ENCODE measurements at regions not wholly inside any gene's neighbourhood (a gene's known extent, or its start where the extent isn't known, plus 50 kb on each side); places are given as distances from the start of the nearest gene placed in this dataset.

- Histone ChIP-seq H4K20me1 (replicated peaks; ENCODE audit: control insufficient read depth, insufficient read depth, low read length) (no peaks in the 10 kb centered on the region), H3K4me3 (no peak overlapping the region), H3K27me3 (ENCODE audit: control insufficient read depth in 2 of 2, insufficient read depth in 2 of 2, low read length in 2 of 2) (peaks cover 0 to 35% of the 10 kb centered on the region in 2 experiments; a peak in 2 of 5 replicates), H3K4me1 (replicated peaks in 1 of 2; ENCODE audit: control insufficient read depth in 2 of 2, insufficient read depth in 2 of 2, low read length in 2 of 2) (no peaks in the 10 kb centered on the region), H3K79me2 (ENCODE audit: control insufficient read depth, insufficient read depth, low read length) (no peaks in the 10 kb centered on the region), H3K27ac (ENCODE audit: extremely low read depth, low read depth, low read length) (no peak overlapping the region), H3K9ac (ENCODE audit: insufficient read depth in 1 of 2, low read depth in 2 of 2, low read length in 2 of 2) (no peak overlapping the region), H3K9me3 (replicated peaks; ENCODE audit: control insufficient read depth, insufficient read depth, low read depth, low read length) (no peaks in the 10 kb centered on the region), H3K9me1 (ENCODE audit: control insufficient read depth, insufficient read depth, low read length) (no peaks in the 10 kb centered on the region), H2AFZ (ENCODE audit: low read depth, low read length) (no peak overlapping the region), H3K4me2 (ENCODE audit: insufficient read depth, low read length) (no peak overlapping the region), H3K36me3 (ENCODE audit: control insufficient read depth, insufficient read depth, low read length) (no peaks in the 10 kb centered on the region)
- no peak for TF ChIP-seq NFE2 (IDR thresholded peaks at IDR 0.05; ENCODE audit: low read depth)
- no peak for TF ChIP-seq ZBTB8A (IDR thresholded peaks at IDR 0.05; ENCODE audit: partially characterized antibody)
- TF ChIP-seq, protein P1, sequence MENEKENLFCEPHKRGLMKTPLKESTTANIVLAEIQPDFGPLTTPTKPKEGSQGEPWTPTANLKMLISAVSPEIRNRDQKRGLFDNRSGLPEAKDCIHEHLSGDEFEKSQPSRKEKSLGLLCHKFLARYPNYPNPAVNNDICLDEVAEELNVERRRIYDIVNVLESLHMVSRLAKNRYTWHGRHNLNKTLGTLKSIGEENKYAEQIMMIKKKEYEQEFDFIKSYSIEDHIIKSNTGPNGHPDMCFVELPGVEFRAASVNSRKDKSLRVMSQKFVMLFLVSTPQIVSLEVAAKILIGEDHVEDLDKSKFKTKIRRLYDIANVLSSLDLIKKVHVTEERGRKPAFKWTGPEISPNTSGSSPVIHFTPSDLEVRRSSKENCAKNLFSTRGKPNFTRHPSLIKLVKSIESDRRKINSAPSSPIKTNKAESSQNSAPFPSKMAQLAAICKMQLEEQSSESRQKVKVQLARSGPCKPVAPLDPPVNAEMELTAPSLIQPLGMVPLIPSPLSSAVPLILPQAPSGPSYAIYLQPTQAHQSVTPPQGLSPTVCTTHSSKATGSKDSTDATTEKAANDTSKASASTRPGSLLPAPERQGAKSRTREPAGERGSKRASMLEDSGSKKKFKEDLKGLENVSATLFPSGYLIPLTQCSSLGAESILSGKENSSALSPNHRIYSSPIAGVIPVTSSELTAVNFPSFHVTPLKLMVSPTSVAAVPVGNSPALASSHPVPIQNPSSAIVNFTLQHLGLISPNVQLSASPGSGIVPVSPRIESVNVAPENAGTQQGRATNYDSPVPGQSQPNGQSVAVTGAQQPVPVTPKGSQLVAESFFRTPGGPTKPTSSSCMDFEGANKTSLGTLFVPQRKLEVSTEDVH (IDR thresholded peaks at IDR 0.05; ENCODE audit: low read depth, partially characterized antibody) = no peak
- no peak for TF ChIP-seq ZNF766 (CRISPR knock-in tag; conservative IDR thresholded peaks at IDR 0.05)
- TF ChIP-seq ETV1 (tag; conservative IDR thresholded peaks at IDR 0.05; ENCODE audit: low read depth) = no peak
- TF ChIP-seq, protein P2, sequence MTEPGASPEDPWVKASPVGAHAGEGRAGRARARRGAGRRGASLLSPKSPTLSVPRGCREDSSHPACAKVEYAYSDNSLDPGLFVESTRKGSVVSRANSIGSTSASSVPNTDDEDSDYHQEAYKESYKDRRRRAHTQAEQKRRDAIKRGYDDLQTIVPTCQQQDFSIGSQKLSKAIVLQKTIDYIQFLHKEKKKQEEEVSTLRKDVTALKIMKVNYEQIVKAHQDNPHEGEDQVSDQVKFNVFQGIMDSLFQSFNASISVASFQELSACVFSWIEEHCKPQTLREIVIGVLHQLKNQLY (CRISPR knock-in tag; conservative IDR thresholded peaks at IDR 0.05) = no peak
- TF ChIP-seq CSDE1 (IDR thresholded peaks at IDR 0.05) = no peak
- TF ChIP-seq NRF1 (conservative IDR thresholded peaks at IDR 0.05 in 1 of 2, IDR thresholded peaks at IDR 0.05 in 1 of 2) = no peak
- no peak for TF ChIP-seq ZNF134 (CRISPR knock-in tag; conservative IDR thresholded peaks at IDR 0.05)
- TF ChIP-seq CC2D1A (IDR thresholded peaks at IDR 0.05) = no peak
- no peak for TF ChIP-seq GABPB2 (CRISPR knock-in tag; conservative IDR thresholded peaks at IDR 0.05)
- TF ChIP-seq FOXA3 (CRISPR knock-in tag; conservative IDR thresholded peaks at IDR 0.05 in 1 of 2, IDR thresholded peaks at IDR 0.05 in 1 of 2) = no peak
- TF ChIP-seq TCFL5 (CRISPR knock-in tag; conservative IDR thresholded peaks at IDR 0.05) = no peak
- TF ChIP-seq MTF1 (CRISPR knock-in tag; IDR thresholded peaks at IDR 0.05; ENCODE audit: borderline replicate concordance) = no peak
- 52% methylated on average over 13 of the region's 14 CpGs for WGBS (ENCODE audit: insufficient coverage, low coverage, missing lambda C conversion rate)
- no TSS peak for BruUV-seq (replicated peaks)
- in situ Hi-C loops (cut with MboI) (no loop called here), intact Hi-C loops (cut with micrococcal nuclease) (no loop called here)
- ATAC-seq = no peak
- ChIA-PET POLR2A (no interaction called here), CTCF (ENCODE audit: low intra/inter-chr PET ratio) (no interaction called here)
- no peak for FAIRE-seq
- no peak for DNase-seq (ENCODE audit: extremely low read depth in 1 of 4, low spot score in 3 of 4)
Measured at GRCh38 chr22:44588348-44588747, 90.3 kb upstream of the RTL6 start.

Measured in K562 (cell line).